ENCODE measurements at regions not wholly inside any gene's neighbourhood (a gene's known extent, or its start where the extent isn't known, plus 50 kb on each side); places are given as distances from the start of the nearest gene placed in this dataset.

DNA sequence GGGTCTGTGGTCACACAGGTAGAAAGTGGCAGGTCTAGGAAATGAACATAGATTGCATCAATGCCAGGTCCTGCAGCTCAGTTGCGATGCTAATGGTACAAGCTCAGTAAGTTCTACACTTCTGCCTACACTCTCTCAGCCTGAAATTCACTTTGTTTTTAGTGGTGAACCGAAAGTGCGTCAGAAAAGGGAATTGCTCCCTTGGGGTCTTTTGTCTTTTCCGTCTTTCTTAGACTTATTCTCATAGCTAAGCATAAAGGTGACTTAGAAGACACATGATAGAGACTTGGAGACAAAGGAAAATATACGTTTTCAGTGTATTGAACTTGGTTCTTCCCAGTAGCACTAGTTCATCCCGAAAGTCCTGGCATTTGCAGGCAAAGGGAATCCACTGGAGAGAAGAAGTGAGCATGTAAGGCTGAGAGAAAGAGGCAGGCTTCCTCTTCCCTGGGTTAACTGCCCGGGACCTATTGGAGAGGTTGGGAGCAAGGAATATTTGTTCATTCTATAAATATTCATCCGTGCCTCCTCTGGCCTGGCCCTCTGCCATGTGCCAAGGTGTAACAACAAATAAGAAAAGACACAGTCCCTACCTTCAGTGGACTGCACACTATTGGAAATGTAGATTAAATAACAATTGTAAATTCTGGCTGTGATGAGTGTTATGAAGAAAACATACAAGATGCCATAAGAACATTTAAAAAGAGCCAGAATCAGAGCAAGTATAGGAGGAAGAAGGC is 785.8 kb downstream of the MED13L start:
- H3K4me3 ChIP-seq (ENCODE audit: low read depth, low read length) = no peak overlapping the region
- DNase-seq (ENCODE audit: low read depth) = no peak

DNA sequence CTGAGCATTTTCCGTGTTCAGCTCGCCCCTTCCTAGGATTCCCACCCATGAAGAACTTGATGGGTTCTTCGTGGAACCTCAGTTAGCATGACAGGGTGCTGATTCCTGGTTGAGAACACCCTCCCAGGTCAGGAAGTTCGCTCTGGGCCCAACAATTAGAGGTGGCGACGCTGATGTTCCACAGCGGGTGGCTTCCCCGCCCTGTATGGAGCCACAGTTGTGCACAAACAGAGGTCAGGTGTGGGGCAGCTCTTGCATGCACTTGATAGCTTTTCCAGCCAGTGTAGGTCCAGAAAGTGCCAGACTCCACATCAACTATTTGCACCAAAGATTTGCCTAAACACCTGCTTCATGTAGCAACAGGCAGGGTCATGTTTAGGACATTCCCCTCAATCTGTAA is 788.2 kb downstream of the MED13L start:
- no peak overlapping the region for H3K4me3 ChIP-seq (ENCODE audit: low read depth, low read length)
- no peak for DNase-seq (ENCODE audit: low read depth)

GRCh38 chr12:115485967-115486366 is 791.5 kb downstream of the MED13L start:
- DNase-seq (ENCODE audit: low read depth) = no peak
- H3K4me3 ChIP-seq (ENCODE audit: low read depth, low read length) = no peak overlapping the region

DNA sequence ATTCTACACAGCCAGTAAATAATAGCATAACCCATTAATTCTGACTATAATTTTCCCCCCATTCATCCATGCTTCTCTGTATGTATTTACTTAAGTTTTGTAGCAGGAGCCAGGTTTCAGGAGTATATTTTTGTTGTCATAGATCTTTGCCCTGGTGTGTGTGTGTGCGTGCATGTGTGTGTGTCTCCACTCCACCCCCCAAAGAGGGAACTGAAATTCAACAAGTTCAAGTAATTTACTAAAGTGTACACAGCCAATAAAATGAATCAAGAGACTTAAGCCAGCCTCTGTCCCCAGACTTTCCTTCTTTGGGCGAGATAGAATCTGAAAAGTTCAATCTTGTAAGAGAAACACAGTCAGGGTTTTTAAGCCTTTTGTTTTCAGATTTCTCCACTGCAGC is 792.0 kb downstream of the MED13L start:
- DNase-seq (ENCODE audit: low read depth) = no peak
- no peak overlapping the region for H3K4me3 ChIP-seq (ENCODE audit: low read depth, low read length)

DNA sequence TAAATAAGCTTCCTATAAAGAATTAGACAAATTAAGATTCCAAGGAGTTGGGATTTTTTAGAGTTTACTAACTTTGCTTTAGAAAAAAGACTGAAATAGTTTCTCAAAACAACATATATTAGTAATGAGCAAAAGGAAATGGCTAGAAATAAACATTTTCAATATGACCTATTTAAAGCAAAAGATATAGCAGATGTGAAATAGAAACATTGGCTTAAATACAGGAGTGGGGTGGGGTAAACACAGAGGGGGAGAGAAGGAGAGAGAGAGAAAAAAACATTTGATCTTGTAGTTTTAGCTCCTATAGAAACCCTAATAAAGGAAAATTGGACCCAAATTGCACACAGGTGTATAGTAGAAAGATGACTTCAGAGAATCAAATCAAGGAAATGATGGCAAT is 794.5 kb downstream of the MED13L start:
- H3K4me3 ChIP-seq (ENCODE audit: low read depth, low read length) = no peak overlapping the region
- DNase-seq (ENCODE audit: low read depth) = no peak

DNA sequence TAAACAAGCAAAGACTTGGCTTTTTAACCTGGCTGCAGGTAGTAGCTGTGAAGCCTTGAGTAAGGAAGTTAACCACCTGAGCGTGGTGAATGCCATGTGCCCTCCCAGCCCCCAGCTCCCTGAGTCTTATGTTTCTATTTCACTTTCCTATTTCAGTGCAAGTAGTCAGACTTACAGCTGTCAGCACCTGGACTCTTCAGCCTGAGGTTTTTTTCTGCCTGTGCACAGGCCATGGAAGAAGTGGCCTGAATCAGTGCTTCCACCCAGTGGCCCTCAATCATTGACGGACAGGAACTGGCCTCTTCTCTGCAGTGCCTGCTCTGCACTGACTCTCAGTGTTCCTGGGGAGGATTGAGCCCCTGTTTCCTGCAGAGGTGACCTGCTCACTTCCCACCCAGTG is 796.4 kb downstream of the MED13L start:
- H3K4me3 ChIP-seq (ENCODE audit: low read depth, low read length) = no peak overlapping the region
- no peak for DNase-seq (ENCODE audit: low read depth)

- H3K4me3 ChIP-seq (ENCODE audit: low read depth, low read length) = no peak overlapping the region
- DNase-seq (ENCODE audit: low read depth) = no peak
Observed at GRCh38 chr12:115478505-115478904, 794.5 kb upstream of the TBX3 start.

GRCh38 chr12:115474539-115475353 is 790.8 kb upstream of the TBX3 start:
- H3K4me3 ChIP-seq (ENCODE audit: low read depth, low read length) = no peak overlapping the region
- no peak for DNase-seq (ENCODE audit: low read depth)

DNA sequence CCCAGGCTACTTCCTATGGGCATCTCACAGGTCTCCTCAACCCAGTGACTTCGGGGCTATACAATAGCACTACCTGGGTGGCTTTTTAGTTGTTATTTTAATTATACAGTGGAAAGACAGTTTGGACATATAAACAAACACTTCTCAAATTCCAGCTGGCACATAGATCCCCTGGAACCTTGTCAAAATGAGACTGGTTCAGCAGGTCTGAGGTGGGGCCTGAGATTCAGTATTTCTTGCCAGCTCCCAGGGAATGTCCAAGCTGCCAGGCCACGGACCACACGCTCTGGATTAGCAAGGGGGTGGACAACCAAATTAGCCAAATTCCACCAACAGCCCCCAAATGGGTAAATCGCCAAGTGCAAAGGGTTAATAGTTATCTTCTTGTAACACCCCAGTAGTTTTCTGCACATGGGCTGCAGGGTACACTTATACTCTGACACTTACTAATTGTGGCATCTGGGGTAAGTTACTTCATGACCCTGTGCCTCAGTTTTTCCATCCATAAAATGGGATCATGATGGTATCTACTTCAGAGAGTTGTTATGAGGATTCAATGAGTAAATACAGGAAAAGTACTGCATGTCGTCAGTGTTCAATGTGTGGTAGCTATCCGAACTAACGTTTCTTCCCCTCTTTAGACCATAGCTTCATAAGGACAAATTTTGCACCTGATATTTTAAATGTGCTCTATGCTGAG is 789.4 kb upstream of the TBX3 start:
- no peak for DNase-seq (ENCODE audit: low read depth)
- H3K4me3 ChIP-seq (ENCODE audit: low read depth, low read length) = no peak overlapping the region

GRCh38 chr12:115472852-115473251 is 788.9 kb upstream of the TBX3 start:
- no peak for DNase-seq (ENCODE audit: low read depth)
- no peak overlapping the region for H3K4me3 ChIP-seq (ENCODE audit: low read depth, low read length)

- DNase-seq (ENCODE audit: low read depth) = no peak
- no peak overlapping the region for H3K4me3 ChIP-seq (ENCODE audit: low read depth, low read length)
Observed at GRCh38 chr12:115470977-115471376, 787.0 kb upstream of the TBX3 start.

- no peak overlapping the region for H3K4me3 ChIP-seq (ENCODE audit: low read depth, low read length)
- DNase-seq (ENCODE audit: low read depth) = no peak
Observed at GRCh38 chr12:115470526-115470925, 786.6 kb upstream of the TBX3 start.

- peak; percentile 16 for DNase-seq (ENCODE audit: low read depth)
- no peak overlapping the region for H3K4me3 ChIP-seq (ENCODE audit: low read depth, low read length)
Observed at GRCh38 chr12:115468087-115468510, 784.1 kb upstream of the TBX3 start.

DNA sequence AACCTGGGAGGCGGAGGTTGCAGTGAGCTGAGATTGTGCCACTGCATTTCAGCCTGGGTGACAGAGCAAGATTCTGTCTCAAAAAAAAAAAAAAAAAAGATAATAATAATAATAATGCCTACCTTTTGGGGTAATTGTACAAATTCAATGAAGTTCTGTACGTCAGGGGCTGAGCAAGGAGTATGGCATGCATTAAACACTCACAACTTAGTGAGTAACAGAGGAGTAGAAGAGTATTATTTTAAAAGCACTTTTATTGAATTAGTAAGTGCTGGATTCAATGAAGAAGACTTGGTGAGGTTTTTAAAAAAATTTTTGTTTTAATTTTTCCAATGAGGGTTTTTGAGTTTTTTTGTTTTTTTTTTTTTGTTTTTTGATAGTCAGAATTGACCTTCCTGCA is 783.6 kb upstream of the TBX3 start:
- DNase-seq (ENCODE audit: low read depth) = no peak
- H3K4me3 ChIP-seq (ENCODE audit: low read depth, low read length) = no peak overlapping the region

- H3K4me3 ChIP-seq (ENCODE audit: low read depth, low read length) = no peak overlapping the region
- no peak for DNase-seq (ENCODE audit: low read depth)
Observed at GRCh38 chr12:115466076-115466475, 782.1 kb upstream of the TBX3 start.

- DNase-seq (ENCODE audit: low read depth) = no peak
- no peak overlapping the region for H3K4me3 ChIP-seq (ENCODE audit: low read depth, low read length)
Observed at GRCh38 chr12:115464661-115465060, 780.7 kb upstream of the TBX3 start.

GRCh38 chr12:115464111-115464581 is 780.2 kb upstream of the TBX3 start:
- H3K4me3 ChIP-seq (ENCODE audit: low read depth, low read length) = no peak overlapping the region
- DNase-seq (ENCODE audit: low read depth) = no peak

DNA sequence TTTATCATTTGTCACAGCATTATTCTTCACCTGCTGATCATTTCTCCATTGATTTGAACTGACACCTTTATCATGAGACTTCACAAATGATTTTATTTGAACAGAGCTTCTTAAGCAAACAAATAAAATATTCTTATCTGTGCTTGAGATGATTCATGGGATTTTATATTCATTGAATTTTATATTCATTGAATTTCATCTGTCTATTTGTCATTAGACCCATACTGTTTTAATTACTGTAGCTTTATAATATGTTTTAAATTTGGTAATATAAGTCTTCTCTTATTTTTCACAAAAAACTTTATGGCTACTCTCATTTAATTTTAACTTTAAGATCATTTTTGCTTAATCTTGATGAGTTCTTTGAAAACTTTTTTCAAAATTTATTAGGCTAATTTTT is 777.4 kb upstream of the TBX3 start:
- no peak for DNase-seq (ENCODE audit: low read depth)
- no peak overlapping the region for H3K4me3 ChIP-seq (ENCODE audit: low read depth, low read length)

DNA sequence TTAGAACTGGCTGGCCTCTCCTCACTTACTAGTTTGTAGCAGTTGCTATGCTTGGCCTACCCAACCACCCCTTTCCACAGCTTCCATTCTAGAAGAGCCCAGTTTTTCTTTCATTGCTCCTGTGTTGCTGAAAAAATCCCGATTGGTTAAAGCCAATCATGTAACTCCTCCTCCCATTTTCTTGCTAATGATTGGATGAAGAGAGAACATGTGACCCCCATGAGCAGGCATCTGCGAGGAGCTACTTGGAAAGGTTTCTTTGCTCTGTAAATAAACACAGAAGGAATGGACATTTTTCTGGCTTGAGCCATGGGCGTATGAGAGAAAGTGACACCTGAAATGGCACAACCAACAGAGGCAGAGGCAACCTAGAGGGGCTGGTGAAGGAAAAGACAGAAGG is 773.8 kb upstream of the TBX3 start:
- H3K4me3 ChIP-seq (ENCODE audit: low read depth, low read length) = no peak overlapping the region
- no peak for DNase-seq (ENCODE audit: low read depth)

- H3K4me3 ChIP-seq (ENCODE audit: low read depth, low read length) = no peak overlapping the region
- no peak for DNase-seq (ENCODE audit: low read depth)
Observed at GRCh38 chr12:115456946-115457689, 773.1 kb upstream of the TBX3 start.

All from skeletal muscle cell (primary cell).